GM23338 (cell line): ENCODE measurements at regions not wholly inside any gene's neighbourhood (a gene's known extent, or its start where the extent isn't known, plus 50 kb on each side); places are given as distances from the start of the nearest gene placed in this dataset.
A peak's percentile ranks its signal among the peaks of the same experiment; 100 is the strongest.

Experiments used
- ATAC-seq: fragments of 200-7000 bp; cut with Tn5 transposase; 3 replicates; pipeline ENCODE4 v1.9.1; 2020
- DNase-seq: peaks from one replicate; pipeline ENCODE4 v3.0.0-alpha.2; 2015; ENCODE audit warnings: low spot score
- H2AFZ ChIP-seq: fragments of 200-600 bp; sonication (generic); 2 replicates; pipeline ENCODE4 v1.8.0; 2016; ENCODE audit warnings: antibody characterized with exemption, mild to moderate bottlenecking, moderate library complexity
- H3F3A ChIP-seq: fragments of 200-600 bp; sonication (generic); replicated peaks from 2 replicates; pipeline ENCODE4 v1.8.0; 2017; ENCODE audit warnings: antibody characterized with exemption, mixed run types, low read depth
- H3K27ac ChIP-seq: fragments of 200-600 bp; sonication (generic); 2 replicates; pipeline ENCODE4 v1.6.1; 2016; ENCODE audit warnings: low read depth
- H3K27me3 ChIP-seq: fragments of 200-600 bp; sonication (generic); 2 replicates; pipeline ENCODE4 v1.8.0; 2016; ENCODE audit warnings: mild to moderate bottlenecking, mixed run types, moderate library complexity; ENCODE audit not compliant: insufficient read depth
- H3K36me3 ChIP-seq: fragments of 200-600 bp; sonication (generic); 2 replicates; pipeline ENCODE4 v1.8.0; 2016; ENCODE audit warnings: mild to moderate bottlenecking; ENCODE audit not compliant: insufficient read depth
- H3K4me1 ChIP-seq: fragments of 200-600 bp; sonication (generic); 2 replicates; pipeline ENCODE4 v1.8.0; 2016; ENCODE audit warnings: mild to moderate bottlenecking, moderate library complexity; ENCODE audit not compliant: insufficient read depth
- H3K4me2 ChIP-seq: fragments of 200-600 bp; sonication (generic); 2 replicates; pipeline ENCODE4 v1.7.1; 2017; ENCODE audit warnings: mixed run types
- H3K4me3 ChIP-seq: fragments of 200-600 bp; sonication (generic); 2 replicates; pipeline ENCODE4 v1.6.1; 2016; ENCODE audit warnings: mixed run types
- H3K79me2 ChIP-seq: fragments of 200-600 bp; sonication (generic); replicated peaks from 2 replicates; pipeline ENCODE4 v1.8.0; 2017; ENCODE audit warnings: mild to moderate bottlenecking; ENCODE audit not compliant: insufficient read depth
- H3K9me2 ChIP-seq: fragments of 200-600 bp; sonication (generic); 2 replicates; pipeline ENCODE4 v1.8.0; 2017; ENCODE audit not compliant: insufficient read depth
- H4K20me1 ChIP-seq: fragments of 200-600 bp; sonication (generic); replicated peaks from 2 replicates; pipeline ENCODE4 v1.8.0; 2017; ENCODE audit warnings: mild to moderate bottlenecking; ENCODE audit not compliant: insufficient read depth
- H3K27ac Mint-ChIP-seq: 2 replicates; pipeline ENCODE4 v1.8.0; 2020; ENCODE audit warnings: inconsistent platforms, mild to moderate bottlenecking, moderate library complexity, mixed read lengths
- H3K27me3 Mint-ChIP-seq: 3 replicates; pipeline ENCODE4 v1.8.0; 2022; ENCODE audit warnings: low read depth, mild to moderate bottlenecking, moderate library complexity, mixed read lengths, inconsistent platforms; ENCODE audit not compliant: insufficient read depth, poor library complexity
- H3K36me3 Mint-ChIP-seq: 3 replicates; pipeline ENCODE4 v1.8.0; 2021; ENCODE audit warnings: low read depth, mild to moderate bottlenecking, inconsistent platforms, moderate library complexity, mixed read lengths
- H3K4me1 Mint-ChIP-seq: 3 replicates; pipeline ENCODE4 v1.8.0; 2020; ENCODE audit warnings: mild to moderate bottlenecking, inconsistent platforms, mixed read lengths
- H3K4me3 Mint-ChIP-seq: 3 replicates; pipeline ENCODE4 v1.8.0; 2021; ENCODE audit warnings: moderate library complexity, mild to moderate bottlenecking, inconsistent platforms, mixed read lengths
- H3K9me3 Mint-ChIP-seq: 3 replicates; pipeline ENCODE4 v1.8.0; 2020; ENCODE audit warnings: moderate library complexity, mild to moderate bottlenecking, inconsistent platforms, mixed read lengths
- CTCF ChIP-seq, 2 experiments: fragments of 200-600 bp in 1 of 2; sonication (generic) in 1 of 2; conservative IDR thresholded peaks; 2 replicates each; pipeline versions ENCODE4 v1.5.1 to v1.6.1; 2016 to 2017; ENCODE audit warnings: antibody characterized with exemption in 2 of 2, low read depth in 2 of 2, mild to moderate bottlenecking in 2 of 2, moderate library complexity in 1 of 2
- ETS1 ChIP-seq: IDR thresholded peaks from 2 replicates; pipeline ENCODE4 v1.6.1; 2016; ENCODE audit warnings: antibody characterized with exemption
- NANOG ChIP-seq: IDR thresholded peaks from 2 replicates; pipeline ENCODE4 v1.6.1; 2016; ENCODE audit warnings: antibody characterized with exemption, borderline replicate concordance
- STAT1 ChIP-seq: IDR thresholded peaks from one replicate; pipeline ENCODE4 v1.6.1; 2016; ENCODE audit warnings: antibody characterized with exemption; ENCODE audit not compliant: unreplicated experiment
- ZNF114 ChIP-seq: fragments of 250-450 bp; sonication (Bioruptor Pico); IDR thresholded peaks from 2 replicates; pipeline ENCODE4 v1.5.0; 2020; ENCODE audit warnings: mild to moderate bottlenecking, moderate library complexity
- ZNF331 ChIP-seq: fragments of 250-450 bp; sonication (Bioruptor Pico); IDR thresholded peaks from 2 replicates; pipeline ENCODE4 v1.5.0; 2020; ENCODE audit warnings: low read depth, mild to moderate bottlenecking, moderate library complexity
- ZNF462 ChIP-seq: fragments of 250-450 bp; sonication (Bioruptor Pico); IDR thresholded peaks from 2 replicates; pipeline ENCODE4 v1.5.0; 2020; ENCODE audit warnings: mild to moderate bottlenecking, moderate library complexity

- Mint-ChIP-seq H3K4me3 (no peak overlapping the region), H3K9me3 (peaks cover 6% of the 10 kb centered on the region), H3K27me3 (peaks cover 2% of the 10 kb centered on the region), H3K36me3 (peaks cover 6% of the 10 kb centered on the region), H3K27ac (no peak overlapping the region), H3K4me1 (peaks cover 15% of the 10 kb centered on the region; the same call in 2 of the 3 replicates)
- TF ChIP-seq ZNF114 (CRISPR knock-in tag) (no peak), NANOG (no peak), CTCF (conservative IDR thresholded peaks at IDR 0.05; ENCODE audit: low read depth in 2 of 2) (peak; percentile 44 to 48)
- H3K27ac ChIP-seq: no peak overlapping the region
- H3K27me3 ChIP-seq: no peaks in the 10 kb centered on the region; the same call in 1 of the 2 replicates
- H2AFZ ChIP-seq: no peak overlapping the region
- no peak overlapping the region for H3K4me3 ChIP-seq
- peaks cover 16% of the 10 kb centered on the region for H3K4me1 ChIP-seq
- H3K4me2 ChIP-seq: no peak overlapping the region
- H4K20me1 ChIP-seq: no peaks in the 10 kb centered on the region
- no peaks in the 10 kb centered on the region for H3F3A ChIP-seq
- peaks cover 9% of the 10 kb centered on the region; the same call in 1 of the 2 replicates for H3K9me2 ChIP-seq
- no peaks in the 10 kb centered on the region for H3K79me2 ChIP-seq
- DNase-seq: no peak
- no peaks in the 10 kb centered on the region for H3K36me3 ChIP-seq
- ATAC-seq: no peak
These were observed 118.0 kb downstream of the BUB3 start for GRCh38 chr10:123272171-123272570.

GRCh38 chr10:123274306-123275135, 120.3 kb downstream of the BUB3 start:
- peak overlapping the region; percentile 72 for H3K4me2 ChIP-seq
- Mint-ChIP-seq H3K27me3 (peaks cover 3% of the 10 kb centered on the region), H3K9me3 (peaks cover 8% of the 10 kb centered on the region), H3K27ac (no peak overlapping the region), H3K4me1 (peaks cover 15% of the 10 kb centered on the region; the same call in 2 of the 3 replicates), H3K36me3 (peaks cover 6% of the 10 kb centered on the region), H3K4me3 (peak overlapping the region; percentile 56; the same call in 2 of the 3 replicates)
- no peaks in the 10 kb centered on the region for H3K36me3 ChIP-seq
- peak overlapping the region; percentile 61; the same call in 1 of the 2 replicates for H2AFZ ChIP-seq
- H3K4me1 ChIP-seq: peaks cover 16% of the 10 kb centered on the region
- no peaks in the 10 kb centered on the region for H4K20me1 ChIP-seq
- peak; percentile 82 for ATAC-seq
- no peaks in the 10 kb centered on the region for H3F3A ChIP-seq
- H3K9me2 ChIP-seq: peaks cover 9% of the 10 kb centered on the region; the same call in 1 of the 2 replicates
- peak; percentile 50 for DNase-seq
- H3K4me3 ChIP-seq: peak overlapping the region; percentile 22
- no peaks in the 10 kb centered on the region for H3K79me2 ChIP-seq
- no peak overlapping the region for H3K27ac ChIP-seq
- H3K27me3 ChIP-seq: no peaks in the 10 kb centered on the region; the same call in 1 of the 2 replicates
- no peak for TF ChIP-seq ZNF331 (CRISPR knock-in tag)
- no peak for TF ChIP-seq ETS1
- no peak for TF ChIP-seq ZNF462 (CRISPR knock-in tag)
- TF ChIP-seq STAT1: no peak
